ENCODE measurements at regions not wholly inside any gene's neighbourhood (a gene's known extent, or its start where the extent isn't known, plus 50 kb on each side); places are given as distances from the start of the nearest gene placed in this dataset.
A peak's percentile ranks its signal among the peaks of the same experiment; 100 is the strongest.
"Not testable (repeated sequence)": the region's sequence is repeated elsewhere in the genome, so short reads cannot be mapped to it uniquely, and the experiment has no call there.

- no peak for DNase-seq (ENCODE audit: low read depth in 4 of 4, low spot score in 1 of 4)
These were observed 124.2 kb upstream of the N4BP1 start for GRCh38 chr16:48734220-48734619.

GRCh38 chr16:48704710-48705109, 94.7 kb upstream of the N4BP1 start:
- no peak for DNase-seq (ENCODE audit: low read depth in 4 of 4, low spot score in 1 of 4)

- peak in 2 of 4 experiments; percentile 6 to 9 for DNase-seq (ENCODE audit: low read depth in 4 of 4, low spot score in 1 of 4)
These were observed 77.5 kb upstream of the N4BP1 start for GRCh38 chr16:48687421-48688038.

- no peak for DNase-seq (ENCODE audit: low read depth in 4 of 4, low spot score in 1 of 4)
These were observed 74.2 kb upstream of the N4BP1 start for GRCh38 chr16:48684148-48684547.

- DNase-seq (ENCODE audit: low read depth in 4 of 4, low spot score in 1 of 4) = no peak
These were observed 73.0 kb upstream of the N4BP1 start for GRCh38 chr16:48682971-48683370.

DNA sequence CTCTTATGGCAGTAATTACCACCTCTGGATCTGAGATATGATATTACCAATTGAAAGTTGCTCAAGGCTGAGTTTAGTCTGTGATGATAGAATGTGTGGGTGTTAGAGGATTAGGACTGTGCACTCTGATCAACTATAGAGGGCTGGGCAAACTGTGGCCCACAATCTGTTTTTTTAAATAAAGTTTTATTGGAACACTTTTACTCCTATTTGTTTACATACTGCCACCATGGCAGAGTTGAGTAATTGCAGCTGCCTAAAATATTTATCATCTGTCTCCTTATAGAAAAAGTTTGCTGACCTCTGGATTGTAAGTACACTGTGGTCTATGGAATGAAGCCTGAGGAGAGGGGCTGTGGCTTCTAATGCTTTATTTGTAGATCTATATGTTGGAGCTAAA, 71.5 kb upstream of the N4BP1 start:
- no peak for DNase-seq (ENCODE audit: low read depth in 4 of 4, low spot score in 1 of 4)

DNA sequence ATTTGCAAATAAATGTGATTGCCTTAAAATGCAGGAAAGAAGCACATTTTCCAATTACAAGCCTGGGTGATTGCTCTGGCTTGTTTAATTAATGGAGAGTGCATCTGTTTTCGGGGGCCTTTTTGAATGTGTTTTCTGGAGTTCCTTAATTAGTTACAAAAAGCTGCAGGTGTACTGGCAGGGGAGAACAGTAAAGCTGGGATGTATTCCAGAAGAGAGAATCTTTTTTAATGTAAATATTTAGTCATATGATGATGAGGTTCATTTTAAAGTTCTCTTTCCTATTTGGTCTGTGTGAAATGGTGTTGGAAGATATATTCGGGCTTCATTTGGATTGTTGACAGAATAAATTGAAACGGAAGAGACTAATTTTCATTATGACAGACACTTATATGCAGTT, 70.9 kb upstream of the N4BP1 start:
- no peak for DNase-seq (ENCODE audit: low read depth in 4 of 4, low spot score in 1 of 4)

DNA sequence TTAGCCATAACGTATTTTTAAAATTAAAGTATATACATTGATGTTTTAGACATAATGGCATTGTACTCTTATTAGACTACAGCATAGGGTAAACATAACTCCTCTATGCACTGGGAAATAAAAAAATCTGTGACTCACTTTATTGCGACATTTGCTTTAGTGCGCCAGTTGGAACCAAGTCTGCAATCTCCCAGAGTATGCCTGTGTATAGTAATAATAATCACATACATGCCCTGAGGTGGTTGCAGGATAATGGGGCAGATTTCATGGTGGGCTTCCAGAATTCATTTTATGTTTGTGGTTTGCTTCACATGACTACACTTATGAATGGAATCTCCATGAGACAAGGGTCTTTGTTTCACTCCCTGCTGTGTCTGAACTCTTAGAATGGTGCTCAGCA, 66.9 kb upstream of the N4BP1 start:
- DNase-seq (ENCODE audit: low read depth in 4 of 4, low spot score in 1 of 4) = no peak

- DNase-seq (ENCODE audit: low read depth in 4 of 4, low spot score in 1 of 4) = not testable (repeated sequence)
These were observed 58.2 kb upstream of the N4BP1 start for GRCh38 chr16:48668184-48668583.

GRCh38 chr16:48659940-48660339, 50.0 kb upstream of the N4BP1 start:
- no peak for DNase-seq (ENCODE audit: low read depth in 4 of 4, low spot score in 1 of 4)

Measured in stimulated activated CD4-positive, alpha-beta T cell treated with anti-CD3 and anti-CD28 coated beads, Interleukin-1b, Interleukin-23, amount 100 ng/mL, for 24 hours (primary cell).